ENCODE measurements at regions not wholly inside any gene's neighbourhood (a gene's known extent, or its start where the extent isn't known, plus 50 kb on each side); places are given as distances from the start of the nearest gene placed in this dataset.
"Not testable (repeated sequence)": the region's sequence is repeated elsewhere in the genome, so short reads cannot be mapped to it uniquely, and the experiment has no call there.

- DNase-seq (ENCODE audit: low read depth) = no peak
- no peak overlapping the region for H3K4me3 ChIP-seq (ENCODE audit: low read length)
- TF ChIP-seq, protein P1, sequence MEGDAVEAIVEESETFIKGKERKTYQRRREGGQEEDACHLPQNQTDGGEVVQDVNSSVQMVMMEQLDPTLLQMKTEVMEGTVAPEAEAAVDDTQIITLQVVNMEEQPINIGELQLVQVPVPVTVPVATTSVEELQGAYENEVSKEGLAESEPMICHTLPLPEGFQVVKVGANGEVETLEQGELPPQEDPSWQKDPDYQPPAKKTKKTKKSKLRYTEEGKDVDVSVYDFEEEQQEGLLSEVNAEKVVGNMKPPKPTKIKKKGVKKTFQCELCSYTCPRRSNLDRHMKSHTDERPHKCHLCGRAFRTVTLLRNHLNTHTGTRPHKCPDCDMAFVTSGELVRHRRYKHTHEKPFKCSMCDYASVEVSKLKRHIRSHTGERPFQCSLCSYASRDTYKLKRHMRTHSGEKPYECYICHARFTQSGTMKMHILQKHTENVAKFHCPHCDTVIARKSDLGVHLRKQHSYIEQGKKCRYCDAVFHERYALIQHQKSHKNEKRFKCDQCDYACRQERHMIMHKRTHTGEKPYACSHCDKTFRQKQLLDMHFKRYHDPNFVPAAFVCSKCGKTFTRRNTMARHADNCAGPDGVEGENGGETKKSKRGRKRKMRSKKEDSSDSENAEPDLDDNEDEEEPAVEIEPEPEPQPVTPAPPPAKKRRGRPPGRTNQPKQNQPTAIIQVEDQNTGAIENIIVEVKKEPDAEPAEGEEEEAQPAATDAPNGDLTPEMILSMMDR (conservative IDR thresholded peaks at IDR 0.05; ENCODE audit: low read length) = no peak
Observed at GRCh38 chr12:3379079-3379478, 111.9 kb upstream of the PRMT8 start.

DNA sequence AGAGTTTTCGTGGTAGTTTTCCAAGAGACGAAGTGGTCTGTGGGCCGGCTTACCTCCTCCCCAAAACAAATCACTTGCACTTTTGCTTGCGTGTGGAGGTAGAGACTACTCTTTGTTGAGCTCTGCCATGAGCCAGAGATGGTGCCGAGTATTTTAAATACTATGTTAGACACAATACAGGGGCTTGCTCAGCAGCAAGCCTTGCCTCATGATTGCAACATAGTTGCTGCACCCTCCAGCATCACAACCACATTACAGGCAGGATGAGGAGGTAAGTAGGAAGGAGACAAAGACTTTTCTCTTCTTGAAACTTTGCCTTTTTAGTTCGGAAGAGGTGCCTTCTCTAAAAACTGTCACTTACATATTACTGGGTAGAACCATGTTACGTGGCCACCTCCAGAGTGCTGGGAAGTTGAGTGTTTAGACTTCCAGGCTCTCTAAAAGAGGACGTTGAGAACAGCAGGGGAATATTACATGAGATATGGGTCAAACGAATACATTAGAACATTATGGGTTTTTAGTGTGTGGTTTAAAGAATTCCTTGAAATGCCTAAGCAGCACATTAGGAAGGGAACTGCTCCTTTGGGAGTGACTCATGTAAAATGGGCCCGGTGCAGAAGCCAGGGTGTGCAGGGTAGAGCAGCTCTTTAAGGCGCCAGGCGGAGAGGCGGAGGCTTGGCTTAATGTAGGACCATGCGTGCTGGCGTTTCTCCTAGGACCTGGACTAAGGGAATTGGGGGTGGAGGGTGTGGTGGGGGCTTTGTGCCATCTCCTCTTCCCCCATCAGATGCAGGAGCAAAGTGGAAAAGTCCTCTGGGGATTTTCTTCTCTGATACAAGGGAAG lies 110.6 kb upstream of the PRMT8 start:
- TF ChIP-seq, protein P1 (conservative IDR thresholded peaks at IDR 0.05; ENCODE audit: low read length) = no peak
- peak; percentile 33 for DNase-seq (ENCODE audit: low read depth)
- no peak overlapping the region for H3K4me3 ChIP-seq (ENCODE audit: low read length)

DNA sequence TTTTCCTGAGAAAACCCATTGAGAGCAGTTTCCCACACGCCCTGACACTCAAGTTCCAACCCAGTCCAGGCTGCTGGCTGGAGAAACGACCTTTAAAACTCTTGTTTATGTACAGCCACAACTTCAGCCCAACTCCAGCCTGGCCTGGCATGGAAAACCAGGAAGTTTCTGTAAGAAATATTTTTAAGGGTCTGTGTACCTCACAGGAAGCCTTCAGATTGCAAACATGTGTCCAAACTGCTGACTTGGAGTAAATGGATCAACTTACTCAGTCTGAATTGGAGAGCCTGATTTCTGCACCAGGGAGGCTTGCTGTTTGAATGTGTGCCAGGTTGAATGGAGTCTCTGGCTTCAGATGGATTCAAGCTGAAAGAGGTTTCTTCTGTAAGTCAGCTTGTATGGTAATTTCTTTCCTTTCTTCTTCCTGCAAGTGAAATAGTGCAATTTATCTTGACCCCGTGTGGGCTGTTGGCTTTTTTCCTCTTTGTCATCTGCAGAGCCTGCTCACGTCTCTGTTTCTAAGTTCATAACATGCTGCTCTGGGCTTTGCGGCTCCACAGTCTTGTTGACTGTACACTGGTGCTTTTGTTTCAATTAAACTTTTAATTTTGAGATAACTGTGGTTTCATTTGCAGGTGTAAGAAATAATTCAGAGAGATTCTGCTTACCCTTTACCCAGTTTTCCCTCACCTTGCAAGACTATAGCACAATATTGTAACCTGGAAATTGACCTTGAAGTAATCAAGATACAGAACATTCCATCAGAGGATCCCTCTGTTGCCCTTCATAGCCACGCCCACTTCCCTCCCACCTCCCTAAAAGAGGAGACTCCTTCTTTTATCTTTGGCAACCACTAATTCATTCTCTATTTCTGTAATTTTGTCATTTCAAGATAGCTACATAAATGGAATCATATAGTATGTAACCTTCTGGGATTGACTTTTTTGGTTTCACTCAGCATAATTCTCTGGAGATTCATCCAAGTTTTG lies 109.7 kb upstream of the PRMT8 start:
- H3K4me3 ChIP-seq (ENCODE audit: low read length) = no peak overlapping the region
- TF ChIP-seq, protein P1 (conservative IDR thresholded peaks at IDR 0.05; ENCODE audit: low read length) = no peak
- peak; percentile 29 for DNase-seq (ENCODE audit: low read depth)

- H3K4me3 ChIP-seq (ENCODE audit: low read length) = no peak overlapping the region
- TF ChIP-seq, protein P1 (conservative IDR thresholded peaks at IDR 0.05; ENCODE audit: low read length) = no peak
- no peak for DNase-seq (ENCODE audit: low read depth)
Observed at GRCh38 chr12:3389986-3390385, 101.0 kb upstream of the PRMT8 start.

GRCh38 chr12:3397596-3397995 lies 93.4 kb upstream of the PRMT8 start:
- not testable (repeated sequence) for DNase-seq (ENCODE audit: low read depth); H3K4me3 ChIP-seq (ENCODE audit: low read length)

DNA sequence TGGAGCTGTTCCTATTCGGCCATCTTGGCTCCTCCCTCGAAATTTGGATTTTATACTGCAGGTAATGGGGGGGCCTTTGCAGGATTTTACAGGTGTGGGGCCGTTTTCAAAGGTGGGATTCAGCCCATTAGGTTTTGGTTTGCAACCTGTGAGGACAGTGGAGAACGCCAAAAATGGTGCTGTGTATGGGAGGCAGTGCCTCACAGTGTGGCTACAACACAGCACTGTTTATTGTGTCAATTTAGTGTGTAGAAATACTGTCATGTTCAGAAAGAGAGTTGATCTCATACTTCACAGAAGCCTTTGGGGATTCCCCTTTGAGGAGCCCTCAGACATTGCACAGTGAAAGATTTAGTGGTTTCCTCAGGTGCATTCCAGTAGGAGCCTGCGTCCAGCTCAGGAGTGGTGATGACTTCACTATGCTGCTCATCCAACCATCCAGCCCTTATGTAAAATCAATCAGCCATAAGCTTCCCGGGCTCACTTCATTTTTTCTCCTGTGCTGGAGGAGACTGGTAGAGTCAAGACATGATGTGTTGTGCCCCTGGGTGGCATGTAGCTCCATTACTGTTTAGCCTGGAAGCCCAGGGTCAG lies 92.7 kb upstream of the PRMT8 start:
- no peak overlapping the region for H3K4me3 ChIP-seq (ENCODE audit: low read length)
- TF ChIP-seq, protein P1 (conservative IDR thresholded peaks at IDR 0.05; ENCODE audit: low read length) = no peak

DNA sequence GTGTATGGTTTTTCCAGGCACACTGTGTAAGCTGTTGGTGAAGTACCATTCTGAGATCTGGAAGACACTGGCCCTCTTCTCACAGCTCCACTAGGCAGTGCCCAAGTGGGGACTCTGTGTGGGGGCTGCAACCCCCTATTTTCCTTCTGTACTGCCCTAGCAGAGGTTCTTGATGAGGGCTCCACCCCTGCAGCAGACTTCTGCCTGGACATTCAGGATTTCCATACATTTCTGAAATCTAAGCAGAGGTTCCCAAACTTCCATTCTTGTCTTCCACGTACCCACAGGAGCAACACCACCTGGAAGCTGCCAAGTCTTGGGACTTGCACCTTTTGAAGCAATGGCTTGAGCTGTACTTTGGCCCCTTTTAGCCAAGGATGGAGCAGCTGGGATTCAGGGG lies 85.2 kb upstream of the PRMT8 start:
- no peak for DNase-seq (ENCODE audit: low read depth)
- no peak overlapping the region for H3K4me3 ChIP-seq (ENCODE audit: low read length)
- TF ChIP-seq, protein P1 (conservative IDR thresholded peaks at IDR 0.05; ENCODE audit: low read length) = no peak

More for the DNA sequence above, 92.7 kb upstream of the PRMT8 start:
- DNase-seq (ENCODE audit: low read depth) = no peak

Data from AG10803 (cell line).